Fibroblast of lung (primary cell): ENCODE measurements at regions not wholly inside any gene's neighbourhood (a gene's known extent, or its start where the extent isn't known, plus 50 kb on each side); places are given as distances from the start of the nearest gene placed in this dataset.

Experiments
- DNase-seq, 2 donors: peaks; one replicate each; pipeline versions ENCODE4 v3.0.0 to v3.0.0-alpha.2; 2010; ENCODE audit warnings: low read depth in 2 of 2
- H2AFZ ChIP-seq: 2 replicates; pipeline ENCODE4 v1.5.1; 2012; ENCODE audit warnings: low read length, control low read depth, inconsistent platforms
- H3K27ac ChIP-seq: 2 replicates; pipeline ENCODE4 v1.5.1; 2011; ENCODE audit warnings: low read length, control low read depth; ENCODE audit not compliant: insufficient read depth
- H3K27me3 ChIP-seq: 2 replicates; pipeline ENCODE4 v1.5.1; 2011; ENCODE audit warnings: mild to moderate bottlenecking, low read length; ENCODE audit not compliant: control insufficient read depth, insufficient read depth
- H3K36me3 ChIP-seq: 2 replicates; pipeline ENCODE4 v1.5.1; 2011; ENCODE audit warnings: low read length; ENCODE audit not compliant: control insufficient read depth, insufficient read depth
- H3K4me1 ChIP-seq: 2 replicates; pipeline ENCODE4 v1.5.1; 2011; ENCODE audit warnings: low read length; ENCODE audit not compliant: control insufficient read depth, insufficient read depth; ENCODE audit errors: extremely low read depth
- H3K4me2 ChIP-seq: 2 replicates; pipeline ENCODE4 v1.5.1; 2011; ENCODE audit warnings: low read length, control low read depth; ENCODE audit not compliant: insufficient read depth; ENCODE audit errors: extremely low read depth
- H3K4me3 ChIP-seq, 4 experiments: fragments of 200-600 bp in 1 of 4; sonication (generic) in 1 of 4; replicated peaks in 1 of 4; 2 replicates each; pipeline ENCODE4 v1.5.1; 2011 to 2016; ENCODE audit warnings: low read length in 4 of 4, low read depth in 3 of 4, mild to moderate bottlenecking in 3 of 4, control low read depth in 2 of 4, inconsistent platforms in 1 of 4, mixed read lengths in 1 of 4; ENCODE audit not compliant: insufficient read depth in 1 of 4; ENCODE audit errors: control extremely low read depth in 1 of 4
- H3K79me2 ChIP-seq: 2 replicates; pipeline ENCODE4 v1.5.1; 2012; ENCODE audit warnings: mild to moderate bottlenecking, low read length, inconsistent platforms; ENCODE audit not compliant: control insufficient read depth, insufficient read depth
- H3K9ac ChIP-seq: 2 replicates; pipeline ENCODE4 v1.5.1; 2011; ENCODE audit warnings: mild to moderate bottlenecking, low read length, control low read depth; ENCODE audit not compliant: insufficient read depth
- H3K9me3 ChIP-seq: 2 replicates; pipeline ENCODE4 v1.5.1; 2012; ENCODE audit warnings: low read depth, low read length; ENCODE audit not compliant: control insufficient read depth, insufficient read depth
- H4K20me1 ChIP-seq: 2 replicates; pipeline ENCODE4 v1.5.1; 2011; ENCODE audit warnings: low read length; ENCODE audit not compliant: control insufficient read depth, insufficient read depth; ENCODE audit errors: extremely low read depth
- CTCF ChIP-seq, 2 donors: IDR thresholded peaks in 1 of 2; conservative IDR thresholded peaks in 1 of 2; 1 replicate in 1 of 2; 2 replicates in 1 of 2; pipeline ENCODE4 v1.5.1; 2011 to 2012; ENCODE audit warnings: low read length in 2 of 2, control low read depth in 1 of 2, inconsistent platforms in 1 of 2, low read depth in 1 of 2, mild to moderate bottlenecking in 1 of 2
- EZH2 ChIP-seq: IDR thresholded peaks from 2 replicates; pipeline ENCODE4 v1.5.1; 2012; ENCODE audit warnings: low read length, control low read depth, mild to moderate bottlenecking; ENCODE audit errors: missing control alignments

- Histone ChIP-seq H3K4me3 (no peak overlapping the region), H2AFZ (no peak overlapping the region), H3K4me1 (no peaks in the 10 kb centered on the region), H3K9ac (no peak overlapping the region), H3K9me3 (no peaks in the 10 kb centered on the region), H4K20me1 (no peaks in the 10 kb centered on the region), H3K79me2 (no peaks in the 10 kb centered on the region), H3K27ac (no peak overlapping the region), H3K4me2 (no peak overlapping the region), H3K36me3 (no peaks in the 10 kb centered on the region), H3K27me3 (no peaks in the 10 kb centered on the region)
- no peak for TF ChIP-seq CTCF (conservative IDR thresholded peaks at IDR 0.05 in 1 of 2, IDR thresholded peaks at IDR 0.05 in 1 of 2; ENCODE audit: low read depth in 1 of 2, low read length in 2 of 2)
- no peak for TF ChIP-seq EZH2
- DNase-seq, result no peak
Measured at GRCh38 chrX:83004012-83004411, 504.1 kb upstream of the POU3F4 start.

GRCh38 chrX:83008415-83008814, 499.7 kb upstream of the POU3F4 start:
- H3K4me2 ChIP-seq, result no peak overlapping the region
- no peak overlapping the region for H3K9ac ChIP-seq
- no peak overlapping the region for H3K4me3 ChIP-seq
- TF ChIP-seq EZH2 (no peak), CTCF (conservative IDR thresholded peaks at IDR 0.05 in 1 of 2, IDR thresholded peaks at IDR 0.05 in 1 of 2; ENCODE audit: low read depth in 1 of 2, low read length in 2 of 2) (peak in 1 of 2 donors; percentile 18)
- H3K79me2 ChIP-seq, result no peaks in the 10 kb centered on the region
- H3K27me3 ChIP-seq, result no peaks in the 10 kb centered on the region
- H2AFZ ChIP-seq, result no peak overlapping the region
- H3K36me3 ChIP-seq, result no peaks in the 10 kb centered on the region
- no peak overlapping the region for H3K27ac ChIP-seq
- DNase-seq, result peak in 1 of 2 donors; percentile 0
- H3K4me1 ChIP-seq, result no peaks in the 10 kb centered on the region
- H3K9me3 ChIP-seq, result no peaks in the 10 kb centered on the region
- H4K20me1 ChIP-seq, result no peaks in the 10 kb centered on the region

DNA sequence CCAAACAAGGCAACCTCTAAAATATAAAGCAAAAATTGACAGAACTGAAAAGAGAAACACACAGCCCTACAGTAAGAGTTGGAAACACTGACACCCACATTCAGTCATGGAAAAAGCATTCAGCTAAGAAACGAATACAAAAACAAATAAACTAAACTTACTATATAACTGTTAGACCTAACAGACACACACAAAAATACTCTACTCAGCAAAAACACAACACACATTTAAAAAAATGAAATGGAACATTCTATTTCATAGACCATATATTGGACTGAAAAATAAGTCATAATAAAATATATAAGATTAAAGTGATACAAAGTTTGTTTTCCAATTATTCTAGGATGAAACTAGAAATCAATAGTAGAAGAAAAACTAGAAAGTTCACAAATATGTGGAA, 488.8 kb upstream of the POU3F4 start:
- H3K4me2 ChIP-seq, result no peak overlapping the region
- no peaks in the 10 kb centered on the region for H3K36me3 ChIP-seq
- TF ChIP-seq EZH2 (no peak), CTCF (conservative IDR thresholded peaks at IDR 0.05 in 1 of 2, IDR thresholded peaks at IDR 0.05 in 1 of 2; ENCODE audit: low read depth in 1 of 2, low read length in 2 of 2) (no peak)
- DNase-seq, result no peak
- H3K4me1 ChIP-seq, result no peaks in the 10 kb centered on the region
- no peaks in the 10 kb centered on the region for H3K79me2 ChIP-seq
- no peaks in the 10 kb centered on the region for H4K20me1 ChIP-seq
- H3K27me3 ChIP-seq, result no peaks in the 10 kb centered on the region
- no peak overlapping the region for H3K4me3 ChIP-seq
- H2AFZ ChIP-seq, result no peak overlapping the region
- H3K27ac ChIP-seq, result no peak overlapping the region
- H3K9ac ChIP-seq, result no peak overlapping the region
- H3K9me3 ChIP-seq, result no peaks in the 10 kb centered on the region
